Activated CD4-positive, alpha-beta T cell treated with anti-CD3 and anti-CD28 coated beads, Interleukin-2, Interleukin-6, amounts not matched to agents 100 ng/mL and 50 ng/mL, durations not matched to agents 16 hours and 8 hours (primary cell): ENCODE measurements at regions not wholly inside any gene's neighbourhood (a gene's known extent, or its start where the extent isn't known, plus 50 kb on each side); places are given as distances from the start of the nearest gene placed in this dataset.

ENCODE experiments used
- DNase-seq: peaks from one replicate; pipeline ENCODE4 v3.0.0-alpha.2; 2020

DNA sequence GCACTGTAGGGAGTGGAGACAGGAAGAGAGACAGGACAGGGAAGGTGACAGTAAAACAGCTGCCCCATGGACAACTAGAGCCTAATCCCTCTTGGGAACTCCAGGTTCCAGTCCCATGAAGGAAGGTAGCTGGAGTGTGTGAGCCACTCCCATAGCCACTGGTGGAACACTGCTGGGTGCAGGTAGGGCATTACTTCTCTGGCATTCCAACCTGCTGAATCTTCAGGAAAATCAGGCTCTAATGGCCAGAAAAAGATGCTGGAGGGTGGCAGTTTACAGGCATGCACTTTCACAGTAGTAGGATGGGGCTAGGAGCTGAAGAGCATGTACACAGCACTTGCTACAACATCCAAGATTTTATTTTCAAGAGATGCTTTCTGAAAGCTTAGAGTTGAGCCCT, 259.4 kb downstream of the AUH start:
- no peak for DNase-seq

DNA sequence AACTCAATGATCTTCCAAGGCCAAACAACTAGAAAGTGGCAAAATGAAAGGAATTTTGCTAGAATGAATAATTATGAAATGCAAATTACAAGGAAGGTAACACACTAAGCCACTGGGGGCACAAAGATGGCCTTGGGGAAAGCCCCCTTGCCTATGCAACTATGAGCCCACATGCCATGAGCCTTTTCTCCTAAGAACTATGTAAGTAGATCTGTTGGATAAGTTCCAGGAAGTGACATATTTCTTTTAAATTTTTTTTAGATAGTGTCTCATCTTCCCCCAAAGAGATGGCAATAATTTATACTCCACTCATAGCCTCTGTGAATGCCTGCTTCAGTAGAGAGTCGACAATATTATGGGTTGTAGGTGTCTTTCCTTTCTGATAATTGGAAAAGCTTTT, 257.8 kb downstream of the AUH start:
- DNase-seq, result no peak

DNA sequence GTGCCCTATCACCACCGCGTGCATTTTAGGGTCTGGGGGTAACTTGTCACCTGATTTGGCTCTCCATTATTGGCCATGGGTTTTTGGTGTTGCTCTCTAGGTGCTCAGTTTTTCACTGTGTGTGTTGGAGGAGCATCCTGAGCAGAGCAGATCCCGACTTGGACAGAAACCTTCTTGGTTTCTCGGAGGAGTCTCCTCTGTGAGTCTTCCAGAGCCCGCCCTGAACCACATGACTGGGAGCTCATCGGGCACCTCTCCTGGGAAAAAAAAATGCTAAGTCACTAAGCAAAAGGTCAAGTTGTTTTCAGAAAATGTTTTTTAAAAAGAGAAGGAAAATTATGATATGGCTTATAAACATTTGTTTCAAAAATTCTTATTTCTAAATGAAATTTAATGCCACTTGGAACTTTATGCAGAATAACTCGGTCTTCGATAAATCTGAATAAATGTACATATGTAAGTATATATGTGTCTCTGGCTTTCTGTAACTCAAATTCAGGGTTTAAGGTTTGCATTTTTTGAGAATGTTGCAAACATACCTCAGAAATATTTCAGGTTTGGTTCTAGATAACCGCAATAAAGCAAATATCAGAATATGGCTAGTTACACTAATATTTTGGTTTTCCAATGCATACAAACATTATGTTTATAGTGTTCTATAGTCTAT, 255.2 kb downstream of the AUH start:
- DNase-seq, result no peak

DNA sequence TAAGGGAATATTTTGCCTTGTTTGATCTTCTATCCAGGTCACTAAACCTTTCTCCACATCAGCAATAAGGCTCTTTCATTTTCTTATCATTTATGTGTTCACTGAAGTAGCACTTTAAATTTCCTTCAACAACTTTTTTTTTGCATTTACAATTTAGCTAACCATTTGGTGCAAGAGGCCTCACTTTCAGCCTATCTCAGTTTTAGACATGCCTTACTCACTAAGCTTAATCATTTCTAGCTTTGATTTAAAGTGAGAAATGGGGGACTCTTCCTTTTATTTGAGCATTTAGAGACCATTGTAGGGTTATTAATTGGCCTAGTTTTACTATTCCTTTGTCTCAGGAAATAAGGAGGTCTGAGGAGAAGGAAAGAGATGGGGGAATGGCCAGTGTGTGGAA, 250.5 kb downstream of the AUH start:
- DNase-seq, result no peak

DNA sequence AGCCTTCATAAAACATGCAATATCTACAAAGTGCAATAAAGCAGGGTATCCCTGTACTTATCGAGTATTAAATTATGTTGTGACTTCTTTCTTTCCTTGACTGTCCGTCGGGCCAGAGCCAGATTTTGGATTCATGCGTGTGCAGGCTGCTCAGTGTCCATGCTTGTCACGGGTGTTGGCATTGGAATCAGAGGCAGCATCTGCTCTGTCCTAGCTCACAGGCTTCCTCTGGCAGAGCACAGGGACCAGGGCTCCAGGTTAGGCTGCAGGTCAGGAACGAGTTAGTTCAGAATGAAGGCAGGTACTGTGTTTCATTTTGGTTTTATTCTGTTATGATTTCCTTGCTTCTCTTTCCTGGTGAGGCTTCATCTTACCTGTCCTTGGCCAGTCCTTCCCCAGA, 249.8 kb downstream of the AUH start:
- DNase-seq, result no peak

DNA sequence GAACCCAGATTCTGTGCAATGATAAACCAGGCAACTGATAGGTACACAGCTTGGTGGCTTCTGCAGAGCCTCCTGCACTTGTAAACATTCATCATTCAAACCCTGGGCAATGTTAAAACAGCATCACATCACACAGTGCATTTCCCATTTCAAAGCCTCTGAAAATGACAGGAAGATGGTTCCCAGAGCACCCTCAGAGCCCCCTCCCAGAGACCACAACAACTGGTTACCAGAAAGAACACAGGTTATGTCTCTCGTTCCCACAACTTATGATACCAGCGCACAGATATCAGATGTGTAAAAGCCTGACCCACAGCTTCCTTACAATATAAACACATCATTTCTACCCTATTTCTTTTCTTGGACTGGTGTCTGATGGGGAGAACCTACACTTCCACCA, 248.7 kb downstream of the AUH start:
- DNase-seq, result no peak

DNA sequence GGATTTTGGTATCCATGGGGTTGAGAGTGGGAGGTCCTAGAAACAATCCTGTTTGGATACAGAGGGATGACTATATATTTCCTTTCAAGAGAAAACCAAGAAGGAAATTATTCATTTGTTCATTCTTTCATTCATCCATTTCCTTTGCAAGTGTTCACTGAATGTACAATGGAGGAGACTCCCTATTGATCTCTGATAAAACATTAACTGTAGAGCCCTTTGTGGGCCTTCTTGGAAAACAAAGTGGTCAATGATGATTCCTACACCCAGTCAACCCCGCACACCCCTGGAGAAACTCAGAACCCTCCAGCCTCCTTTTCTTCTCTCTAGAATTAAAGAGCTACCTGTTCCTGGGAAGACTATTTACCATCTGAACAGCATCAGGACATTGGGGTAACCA, 247.3 kb downstream of the AUH start:
- no peak for DNase-seq

DNA sequence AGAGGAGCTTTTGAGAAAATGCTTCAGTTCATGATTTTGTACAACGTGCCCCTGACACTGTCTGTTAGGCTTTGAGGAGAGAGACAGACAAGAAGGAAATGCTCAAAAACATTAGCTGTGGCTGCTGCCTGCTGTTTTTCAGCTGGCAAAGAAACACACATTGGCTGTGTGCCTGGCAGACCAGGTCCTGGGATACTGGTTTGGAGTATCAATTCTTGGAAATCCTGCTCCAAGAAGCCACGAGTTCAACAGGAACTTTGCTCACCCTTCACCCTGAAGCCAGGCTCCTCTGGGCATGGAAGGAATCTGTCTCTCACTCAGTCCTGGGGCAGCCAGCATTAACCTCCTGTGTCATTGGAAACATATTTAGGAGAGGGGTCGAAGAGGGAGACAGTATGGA, 245.5 kb downstream of the AUH start:
- DNase-seq, result no peak

DNA sequence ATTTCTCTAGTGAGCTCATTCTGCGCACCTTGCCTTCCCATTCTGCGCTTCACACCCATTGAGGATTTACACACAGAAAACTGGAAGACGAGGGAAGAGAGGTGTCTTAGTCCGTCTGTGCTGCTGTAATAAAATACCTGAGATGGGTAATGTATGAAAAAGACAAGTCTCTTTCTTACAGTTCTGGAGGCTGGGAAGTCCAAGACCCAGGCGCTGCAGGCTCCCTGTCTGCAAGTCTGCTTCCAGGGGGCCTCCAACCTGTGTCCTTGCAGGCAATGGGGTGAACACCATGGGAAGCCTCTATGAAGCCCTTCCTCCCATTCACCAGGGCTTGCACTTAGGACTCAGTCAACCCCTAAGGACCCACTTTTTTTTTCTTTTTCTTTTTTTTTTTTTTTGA, 245.0 kb downstream of the AUH start:
- no peak for DNase-seq

DNA sequence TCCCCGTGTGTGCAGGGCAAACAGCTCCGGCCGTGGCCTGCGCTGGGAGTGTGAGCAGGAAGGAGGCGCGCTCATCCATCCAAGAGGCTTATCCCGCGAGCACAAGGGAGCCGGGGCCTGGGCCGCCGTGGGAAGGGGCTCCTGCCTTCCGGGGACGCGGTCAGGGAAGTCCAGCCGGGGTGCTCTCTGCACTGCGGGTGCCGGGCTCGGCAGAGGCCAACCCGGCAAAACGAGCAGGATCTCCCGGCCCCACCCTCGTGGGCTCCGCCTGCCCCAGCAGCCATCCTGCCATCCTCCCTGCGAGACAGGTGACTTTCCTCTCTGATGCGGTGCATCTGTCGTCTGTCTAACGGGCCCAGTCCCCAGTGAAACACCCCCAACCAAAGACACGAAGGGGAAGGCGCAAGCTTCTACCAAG, 244.2 kb downstream of the AUH start:
- DNase-seq, result no peak

DNA sequence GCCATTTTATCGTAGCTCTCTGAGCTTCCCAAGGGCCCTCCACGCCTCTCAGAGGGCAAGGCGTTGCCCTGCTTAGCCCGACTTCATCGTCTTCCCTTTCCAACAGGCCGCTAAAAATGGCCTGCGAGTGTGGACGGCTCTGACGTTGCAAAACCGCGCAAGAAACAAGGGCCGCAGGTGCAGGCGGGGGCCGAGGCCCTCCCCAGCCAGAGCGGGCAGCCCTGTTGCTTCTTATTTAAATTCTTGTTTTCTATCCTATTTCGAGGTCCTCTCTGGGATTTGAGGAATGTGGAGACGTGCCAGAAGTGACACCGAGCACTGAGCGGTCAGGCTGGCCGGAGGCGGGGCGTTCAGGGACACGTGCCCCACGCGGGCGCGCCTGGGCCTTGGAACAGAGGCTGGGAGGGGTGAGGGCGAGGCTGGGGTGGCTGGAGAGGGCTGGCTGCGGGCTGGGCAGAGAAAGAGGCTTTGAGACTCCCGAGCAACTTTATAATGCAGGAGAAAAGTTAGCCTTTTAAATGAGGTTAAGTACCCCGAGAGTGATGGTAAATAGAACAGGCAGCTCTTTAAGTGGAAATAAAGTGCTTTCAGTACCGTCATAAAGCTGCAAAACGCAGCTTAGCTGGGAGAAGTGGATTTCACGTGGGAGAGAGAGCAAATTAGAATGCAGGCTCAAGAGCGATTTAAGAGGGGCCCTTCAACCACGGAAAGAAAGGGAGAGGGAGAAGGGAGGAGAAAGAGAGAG, 243.6 kb downstream of the AUH start:
- DNase-seq, result no peak

DNA sequence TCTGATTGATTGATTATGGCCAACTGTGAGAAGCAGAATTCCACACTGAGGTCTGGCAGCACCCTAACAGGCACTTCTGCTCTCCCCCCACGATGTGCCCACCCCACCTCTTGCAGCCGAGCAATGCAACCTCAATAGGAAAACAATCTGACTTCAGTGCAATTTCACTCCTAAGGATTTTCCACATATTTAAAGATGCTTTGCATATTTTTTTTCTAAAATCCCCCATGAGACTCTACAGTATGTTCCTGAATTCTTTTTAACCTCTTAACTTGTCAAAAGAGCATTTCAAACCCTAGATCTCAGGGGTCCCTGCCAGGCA, 243.1 kb downstream of the AUH start:
- DNase-seq, result no peak

DNA sequence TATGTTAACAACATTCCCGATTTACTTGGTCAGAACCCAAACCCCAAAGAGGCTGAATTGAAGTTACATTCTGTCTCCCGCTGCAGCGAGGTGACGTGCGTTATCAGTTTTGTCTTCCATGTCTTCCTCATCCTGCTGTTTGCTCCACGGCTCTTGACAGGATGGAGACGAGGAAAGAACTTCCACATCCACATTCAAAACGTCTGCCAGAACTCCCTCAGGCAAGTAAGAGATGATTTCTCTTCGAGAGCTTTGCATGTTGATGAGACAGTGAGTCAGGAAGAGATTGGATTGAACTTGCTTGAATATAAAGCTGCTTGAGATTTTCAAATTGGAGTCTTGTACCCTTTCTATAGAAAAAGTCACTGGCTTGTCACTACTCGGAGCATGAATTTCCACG, 242.6 kb downstream of the AUH start:
- no peak for DNase-seq

DNA sequence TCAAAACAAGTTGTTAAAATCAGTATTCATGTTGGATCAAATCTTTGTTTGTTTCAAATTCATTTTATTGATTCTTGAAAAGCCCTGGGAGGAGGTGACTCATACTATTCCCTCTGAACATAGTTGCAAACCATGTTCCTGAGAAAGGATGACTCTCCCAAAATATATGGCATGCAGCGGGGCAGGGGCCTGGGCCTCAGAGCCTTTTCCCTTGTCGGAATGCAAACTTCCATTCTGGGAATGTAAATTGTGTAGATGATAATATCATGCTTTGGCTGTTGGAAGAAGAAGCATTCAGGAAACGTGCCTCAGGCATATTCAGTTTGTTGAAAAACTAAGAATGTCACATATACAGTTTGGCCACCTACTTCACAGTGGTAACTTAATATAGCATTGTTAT, 242.0 kb downstream of the AUH start:
- no peak for DNase-seq

DNA sequence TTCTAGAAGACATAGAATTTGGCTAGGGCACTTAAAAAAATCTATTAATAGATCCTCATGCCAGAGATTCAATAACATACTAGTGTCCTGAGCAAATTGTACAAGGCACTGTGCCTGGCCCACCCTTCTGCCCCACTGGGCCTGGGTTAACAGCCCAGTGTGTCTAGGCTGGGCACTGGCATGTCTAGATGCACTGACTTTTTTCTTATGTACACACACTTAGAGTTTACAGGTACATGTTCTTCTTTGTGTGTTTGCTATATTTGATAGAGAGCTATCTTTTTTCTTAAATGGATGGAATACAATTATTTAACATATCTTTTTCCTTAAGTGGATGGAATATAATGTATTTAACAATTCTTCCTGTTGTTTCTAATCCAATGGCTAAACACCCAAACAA, 241.5 kb downstream of the AUH start:
- DNase-seq, result no peak

DNA sequence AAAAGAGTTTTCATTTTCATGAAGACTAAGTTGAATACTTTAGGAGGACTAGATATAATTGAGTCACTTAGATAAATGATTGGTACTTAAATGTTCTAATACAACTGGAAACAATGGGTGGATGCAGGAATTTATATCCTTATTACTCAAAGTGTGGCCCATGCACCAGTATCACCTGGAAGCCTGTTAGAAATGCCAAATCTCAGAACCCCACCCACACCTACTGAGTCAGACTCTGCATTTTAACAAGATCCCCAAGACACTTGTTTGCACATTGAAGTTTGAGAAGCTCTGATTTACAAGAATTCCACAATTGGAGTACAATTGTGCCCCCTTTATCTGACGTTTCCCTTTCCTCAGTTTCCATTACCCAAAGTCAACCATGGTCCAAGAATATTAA, 239.0 kb downstream of the AUH start:
- no peak for DNase-seq

DNA sequence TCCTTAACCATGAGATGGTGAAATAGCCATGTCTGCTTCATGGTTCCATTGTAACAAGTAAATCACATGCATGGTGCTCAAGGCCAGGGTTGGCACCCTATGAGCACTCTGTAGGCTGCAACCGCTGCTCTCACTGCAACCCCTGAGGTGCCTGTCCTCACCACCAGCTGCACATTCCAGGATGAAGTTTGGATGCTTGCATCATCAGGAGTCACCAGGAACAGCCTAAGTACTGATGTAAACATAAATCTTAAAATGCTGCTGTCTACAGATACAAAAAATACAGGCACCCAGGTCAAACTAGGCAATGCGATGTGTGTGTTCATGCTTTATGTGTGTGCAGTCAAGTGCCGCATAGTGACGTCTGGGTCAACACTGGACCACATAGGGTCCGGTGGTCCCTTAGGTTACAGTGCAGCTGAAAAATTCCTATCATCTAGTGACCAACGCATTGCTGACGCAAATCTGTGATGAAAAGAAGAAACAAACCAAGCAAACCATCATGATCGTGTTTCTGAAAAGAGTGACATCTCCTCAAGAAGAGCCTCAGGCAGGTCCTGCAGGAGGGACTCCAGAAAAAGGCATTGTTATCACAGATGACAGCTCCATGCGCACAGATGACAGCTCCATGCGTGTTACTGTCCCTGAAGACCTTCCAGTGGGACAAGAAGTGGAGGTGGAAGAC, 234.8 kb downstream of the AUH start:
- DNase-seq, result no peak

DNA sequence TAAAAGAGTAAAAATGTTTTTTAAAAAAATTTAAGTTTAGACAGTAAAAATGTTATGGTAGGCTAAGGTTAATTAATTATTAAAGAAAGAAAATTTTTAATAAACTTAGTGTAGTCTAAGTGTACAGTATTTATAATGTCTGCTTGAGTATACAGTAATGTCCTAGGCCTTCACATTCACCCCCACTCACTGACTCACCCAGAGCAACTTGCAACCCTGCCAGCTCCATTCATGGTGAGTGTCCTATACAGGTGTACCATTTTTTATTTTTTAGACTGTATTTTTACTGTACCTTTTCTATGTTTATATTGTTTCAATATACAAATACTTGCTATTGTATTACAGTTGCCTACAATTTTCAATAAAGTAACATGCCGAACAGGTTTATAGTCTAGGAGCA, 234.1 kb downstream of the AUH start:
- no peak for DNase-seq

DNA sequence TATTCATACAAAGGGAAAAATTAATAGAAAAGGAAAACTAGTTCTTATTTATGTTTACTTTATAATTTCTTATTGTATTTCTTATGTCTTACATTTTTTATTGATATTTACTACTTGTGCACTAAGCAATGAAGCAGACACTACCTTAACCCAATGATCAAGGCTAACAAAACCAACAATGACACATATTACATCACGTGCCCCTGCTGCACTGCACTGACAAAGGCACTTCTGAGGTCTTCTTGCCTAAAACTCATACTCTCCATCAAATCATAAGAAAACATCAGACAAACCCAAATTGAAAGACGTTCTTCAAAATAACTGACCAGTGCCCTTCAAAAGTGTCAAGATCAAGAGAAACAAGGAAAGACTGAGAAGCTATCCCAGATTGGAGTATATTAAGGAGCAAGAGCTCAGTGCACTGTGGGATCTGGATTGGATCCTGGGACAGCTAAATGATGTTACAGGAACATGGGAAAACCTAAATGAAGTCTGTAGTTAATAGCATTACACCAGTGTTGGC, 230.9 kb downstream of the AUH start:
- peak; percentile 34 for DNase-seq

DNA sequence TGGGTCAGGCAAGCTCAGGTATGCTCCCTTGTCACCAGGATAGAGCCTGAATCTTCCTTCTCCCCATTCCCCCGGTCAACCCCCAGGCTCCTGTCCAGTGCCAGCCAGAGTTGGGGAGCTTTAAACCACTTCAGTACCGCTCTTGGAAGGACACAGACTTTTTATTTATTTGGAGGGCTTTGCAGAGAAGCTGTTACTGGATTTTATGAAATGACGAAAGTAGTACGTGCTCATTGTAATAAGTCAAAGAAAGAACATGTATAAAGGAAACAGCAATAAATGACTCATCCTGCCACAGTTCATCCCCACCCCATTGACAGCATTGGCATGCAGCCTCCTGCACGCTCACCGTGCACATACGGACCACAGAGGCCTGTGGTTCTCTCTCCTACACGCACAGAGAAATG, 230.3 kb downstream of the AUH start:
- peak; percentile 94 for DNase-seq

DNA sequence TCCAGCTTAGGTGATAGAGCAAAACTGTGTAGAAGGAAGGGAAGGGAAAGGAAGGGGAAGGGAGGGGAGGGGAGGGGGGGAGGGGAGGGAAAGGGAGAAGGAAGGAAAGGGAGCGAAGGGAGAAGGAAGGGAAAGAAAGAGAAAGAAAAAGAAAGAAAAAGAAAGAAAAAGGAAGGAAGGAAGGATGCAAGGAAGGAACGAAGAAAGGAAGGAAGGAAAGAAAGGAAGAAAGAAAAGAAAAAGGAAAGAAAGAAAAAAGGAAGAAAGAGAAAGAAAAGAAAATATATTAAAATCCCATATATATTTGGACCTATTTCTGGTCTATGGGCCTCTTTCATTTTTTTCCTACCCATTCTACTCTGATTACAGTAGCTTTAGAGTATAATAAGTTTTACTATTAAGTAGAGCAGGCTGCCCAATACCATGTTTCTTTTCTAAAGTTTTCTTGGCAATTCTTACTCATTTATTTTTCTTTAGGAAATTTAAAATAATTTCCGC, 229.1 kb downstream of the AUH start:
- no peak for DNase-seq

DNA sequence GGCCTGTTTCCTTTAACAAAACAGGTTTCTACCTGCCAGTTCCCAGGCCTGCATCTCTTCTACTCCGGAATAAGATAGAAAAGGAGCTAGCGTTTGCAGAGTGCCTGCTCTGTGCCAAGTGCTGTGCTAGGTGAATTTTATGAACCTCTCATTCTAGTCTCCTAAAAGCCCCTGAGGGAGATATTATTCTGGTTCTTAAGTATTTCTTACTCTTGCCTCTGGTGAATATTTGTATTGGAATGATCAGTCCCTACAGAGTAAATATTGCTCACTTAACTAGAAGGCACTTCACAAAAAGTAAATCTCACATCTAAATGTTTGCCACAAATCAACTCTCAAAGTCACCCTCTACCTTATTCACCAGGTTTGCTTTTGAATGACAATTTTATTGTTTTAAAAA, 227.1 kb downstream of the AUH start:
- no peak for DNase-seq

DNA sequence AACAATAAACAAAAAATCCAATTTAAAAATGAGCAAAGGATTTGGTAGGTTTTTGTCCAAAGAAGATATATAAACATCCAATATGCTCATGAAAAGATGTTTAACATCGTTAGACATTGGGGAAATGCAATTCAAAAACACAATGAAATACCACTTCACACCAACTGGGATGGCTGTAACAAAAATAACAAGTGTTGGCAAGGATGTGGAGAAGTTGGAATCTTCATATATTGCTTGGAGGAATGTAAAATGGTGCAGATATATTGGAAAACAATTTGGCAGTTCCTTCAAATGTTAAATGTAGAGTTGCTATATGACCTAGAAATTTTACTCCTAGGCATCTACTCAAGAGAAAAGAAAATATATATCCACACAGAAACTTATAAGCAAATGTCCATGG, 224.3 kb downstream of the AUH start:
- no peak for DNase-seq

DNA sequence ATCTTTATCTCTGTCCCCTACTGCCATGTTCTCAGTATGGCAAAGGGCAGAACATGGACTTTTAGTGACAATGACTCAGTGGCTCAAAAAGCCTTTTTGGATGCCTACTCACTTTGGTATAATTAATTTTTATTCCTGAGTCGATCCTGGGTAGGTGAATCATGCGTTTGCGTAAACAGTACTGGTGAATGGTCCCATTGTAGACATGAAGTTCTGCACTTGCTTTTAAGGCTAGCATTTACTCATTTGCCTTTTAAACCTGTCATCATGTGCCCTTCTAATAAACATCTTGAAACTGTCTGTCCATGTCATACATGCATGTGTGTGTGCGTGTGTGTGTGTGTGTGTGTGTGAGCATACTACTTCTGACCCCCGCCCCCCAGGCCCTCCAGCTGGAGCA, 223.0 kb downstream of the AUH start:
- no peak for DNase-seq
